ENCODE measurements at regions not wholly inside any gene's neighbourhood (a gene's known extent, or its start where the extent isn't known, plus 50 kb on each side); places are given as distances from the start of the nearest gene placed in this dataset.

GRCh38 chr16:73255031-73255430, 207.1 kb upstream of the ZFHX3 start:
- Histone ChIP-seq H3K4me3 (no peak overlapping the region), H3K27me3 (no peaks in the 10 kb centered on the region), H3K36me3 (no peaks in the 10 kb centered on the region), H3K4me1 (no peaks in the 10 kb centered on the region), H3K9me3 (no peaks in the 10 kb centered on the region), H3K27ac (no peak overlapping the region)
- intact Hi-C loops (cut with DNase I), result no loop called here
- 57% methylated on average over 3 of the region's 3 CpGs for WGBS (ENCODE audit: insufficient coverage, low coverage, low lambda C conversion rate, missing lambda C conversion rate)
- ATAC-seq (no peak), DNase-seq (no peak)
- TF ChIP-seq CTCF (IDR thresholded peaks at IDR 0.05), result no peak
- no peak for TF ChIP-seq POLR2A (IDR thresholded peaks at IDR 0.05)

- intact Hi-C loops (cut with DNase I), result no loop called here
- Histone ChIP-seq H3K9me3 (no peaks in the 10 kb centered on the region), H3K36me3 (no peaks in the 10 kb centered on the region), H3K27me3 (no peaks in the 10 kb centered on the region), H3K27ac (no peak overlapping the region), H3K4me1 (no peaks in the 10 kb centered on the region), H3K4me3 (no peak overlapping the region)
- TF ChIP-seq POLR2A (IDR thresholded peaks at IDR 0.05) (no peak), CTCF (IDR thresholded peaks at IDR 0.05) (no peak)
- no peak for ATAC-seq
- 63% methylated on average over 2 of the region's 3 CpGs for WGBS (ENCODE audit: insufficient coverage, low coverage, low lambda C conversion rate, missing lambda C conversion rate)
- DNase-seq, result no peak
Observed at GRCh38 chr16:73253922-73254480, 206.1 kb upstream of the ZFHX3 start.

GRCh38 chr16:73252446-73252845, 204.5 kb upstream of the ZFHX3 start:
- Histone ChIP-seq H3K9me3 (no peaks in the 10 kb centered on the region), H3K4me1 (no peaks in the 10 kb centered on the region), H3K4me3 (no peak overlapping the region), H3K27ac (no peak overlapping the region), H3K36me3 (no peaks in the 10 kb centered on the region), H3K27me3 (no peaks in the 10 kb centered on the region)
- 33% methylated on average over 9 of the region's 10 CpGs for WGBS (ENCODE audit: insufficient coverage, low coverage, low lambda C conversion rate, missing lambda C conversion rate)
- DNase-seq, result no peak
- intact Hi-C loops (cut with DNase I), result no loop called here
- no peak for TF ChIP-seq CTCF (IDR thresholded peaks at IDR 0.05)
- TF ChIP-seq POLR2A (IDR thresholded peaks at IDR 0.05), result no peak
- ATAC-seq, result no peak

- intact Hi-C loops (cut with DNase I), result no loop called here
- TF ChIP-seq POLR2A (IDR thresholded peaks at IDR 0.05) (no peak), CTCF (IDR thresholded peaks at IDR 0.05) (no peak)
- H3K4me1 ChIP-seq, result no peaks in the 10 kb centered on the region
- no peaks in the 10 kb centered on the region for H3K36me3 ChIP-seq
- DNase-seq, result no peak
- ATAC-seq, result no peak
- no peaks in the 10 kb centered on the region for H3K27me3 ChIP-seq
- no peak overlapping the region for H3K4me3 ChIP-seq
- H3K9me3 ChIP-seq, result no peaks in the 10 kb centered on the region
- no peak overlapping the region for H3K27ac ChIP-seq
- WGBS (ENCODE audit: insufficient coverage, low coverage, low lambda C conversion rate, missing lambda C conversion rate), result 75% methylated on average over 1 of the region's 7 CpGs
Observed at GRCh38 chr16:73251608-73252007, 203.7 kb upstream of the ZFHX3 start.

GRCh38 chr16:73248316-73248715, 200.4 kb upstream of the ZFHX3 start:
- intact Hi-C loops (cut with DNase I), result no loop called here
- H3K27me3 ChIP-seq, result no peaks in the 10 kb centered on the region
- 80% methylated on average over 4 of the region's 4 CpGs for WGBS (ENCODE audit: insufficient coverage, low coverage, low lambda C conversion rate, missing lambda C conversion rate)

More at GRCh38 chr16:73248316-73248715, 200.4 kb upstream of the ZFHX3 start:
- no peak overlapping the region for H3K4me3 ChIP-seq
- no peaks in the 10 kb centered on the region for H3K4me1 ChIP-seq
- ATAC-seq, result no peak
- no peaks in the 10 kb centered on the region for H3K36me3 ChIP-seq
- TF ChIP-seq POLR2A (IDR thresholded peaks at IDR 0.05) (no peak), CTCF (IDR thresholded peaks at IDR 0.05) (no peak)
- no peaks in the 10 kb centered on the region for H3K9me3 ChIP-seq
- no peak for DNase-seq
- no peak overlapping the region for H3K27ac ChIP-seq

All from right lobe of liver (tissue), 6 donors.